Suppressor macrophage treated with lipopolysaccharide for 1 hour (primary cell): ENCODE measurements at regions not wholly inside any gene's neighbourhood (a gene's known extent, or its start where the extent isn't known, plus 50 kb on each side); places are given as distances from the start of the nearest gene placed in this dataset.

Source experiments
- DNase-seq, 3 donors: peaks; one replicate each; pipeline ENCODE4 v3.0.0-alpha.2; 2020 to 2022

- DNase-seq: no peak
Measured at GRCh38 chr7:136168821-136169220, 191.7 kb upstream of the MTPN start.

- DNase-seq: no peak
Measured at GRCh38 chr7:136167991-136168390, 190.8 kb upstream of the MTPN start.

GRCh38 chr7:136166521-136166920 is 189.4 kb upstream of the MTPN start:
- no peak for DNase-seq

GRCh38 chr7:136163340-136163801 is 186.2 kb upstream of the MTPN start:
- DNase-seq: no peak

GRCh38 chr7:136150311-136150710 is 173.2 kb upstream of the MTPN start:
- no peak for DNase-seq

GRCh38 chr7:136148920-136149319 is 171.8 kb upstream of the MTPN start:
- no peak for DNase-seq

GRCh38 chr7:136146925-136147324 is 169.8 kb upstream of the MTPN start:
- DNase-seq: no peak

DNA sequence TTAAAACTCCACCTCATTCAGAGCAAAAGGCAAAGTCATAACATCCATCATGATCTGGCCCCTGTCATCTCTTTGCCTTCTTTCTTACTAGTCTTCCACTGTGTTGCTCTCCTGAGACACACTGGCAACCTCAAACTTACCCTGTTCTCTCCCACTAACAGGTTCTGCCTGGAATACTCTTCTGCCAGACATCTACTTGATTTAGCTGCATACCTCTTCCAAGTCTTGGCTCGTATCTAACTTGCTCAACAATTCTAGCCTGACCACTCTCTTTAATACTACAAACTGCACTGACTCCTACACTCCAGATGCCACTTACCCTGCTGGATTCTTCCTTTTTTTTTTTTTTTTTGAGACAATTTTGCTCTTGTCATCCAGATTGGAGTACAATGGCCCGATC is 167.0 kb upstream of the MTPN start:
- no peak for DNase-seq

GRCh38 chr7:136143271-136143670 is 166.1 kb upstream of the MTPN start:
- DNase-seq: no peak

DNA sequence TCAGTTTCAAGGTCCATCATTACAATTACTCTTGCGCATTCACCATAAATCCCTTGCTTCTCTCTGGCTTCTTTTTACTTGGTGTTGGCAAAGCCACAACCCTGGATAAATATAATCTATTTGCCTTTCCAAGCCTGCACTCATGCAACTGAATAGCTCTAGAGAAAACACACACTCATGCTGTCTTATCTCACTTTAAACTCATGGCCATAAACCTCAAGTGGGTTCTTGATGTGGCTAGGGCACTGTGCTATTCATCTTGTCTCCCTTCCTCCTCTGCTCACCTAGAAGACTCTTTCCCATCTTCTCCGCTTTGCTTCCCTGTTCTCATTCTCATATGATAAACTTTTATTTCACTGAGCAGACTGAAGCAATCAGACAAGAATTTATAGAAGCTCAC is 165.4 kb upstream of the MTPN start:
- DNase-seq: no peak

- no peak for DNase-seq
Measured at GRCh38 chr7:136140469-136140868, 163.3 kb upstream of the MTPN start.

DNA sequence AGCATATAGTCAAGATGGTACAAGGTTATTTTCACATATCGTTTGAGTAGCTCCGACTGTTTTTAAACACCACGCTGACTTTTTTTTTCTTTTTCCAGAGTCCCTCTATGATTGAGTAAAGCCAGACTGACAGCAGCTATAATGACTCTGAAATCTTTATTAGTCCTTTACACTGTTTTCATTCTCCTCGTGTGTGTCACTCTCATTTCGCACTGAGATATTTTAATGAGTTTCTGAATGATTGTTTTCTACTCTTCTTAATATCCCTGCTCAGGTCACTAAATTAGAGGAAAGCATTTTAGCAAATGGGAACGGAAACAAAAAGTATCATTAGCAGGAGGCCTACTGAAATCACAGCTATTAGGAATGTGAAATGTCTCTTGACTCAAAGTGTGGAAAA is 162.3 kb upstream of the MTPN start:
- DNase-seq: no peak

- no peak for DNase-seq
Measured at GRCh38 chr7:136138991-136139390, 161.8 kb upstream of the MTPN start.

DNA sequence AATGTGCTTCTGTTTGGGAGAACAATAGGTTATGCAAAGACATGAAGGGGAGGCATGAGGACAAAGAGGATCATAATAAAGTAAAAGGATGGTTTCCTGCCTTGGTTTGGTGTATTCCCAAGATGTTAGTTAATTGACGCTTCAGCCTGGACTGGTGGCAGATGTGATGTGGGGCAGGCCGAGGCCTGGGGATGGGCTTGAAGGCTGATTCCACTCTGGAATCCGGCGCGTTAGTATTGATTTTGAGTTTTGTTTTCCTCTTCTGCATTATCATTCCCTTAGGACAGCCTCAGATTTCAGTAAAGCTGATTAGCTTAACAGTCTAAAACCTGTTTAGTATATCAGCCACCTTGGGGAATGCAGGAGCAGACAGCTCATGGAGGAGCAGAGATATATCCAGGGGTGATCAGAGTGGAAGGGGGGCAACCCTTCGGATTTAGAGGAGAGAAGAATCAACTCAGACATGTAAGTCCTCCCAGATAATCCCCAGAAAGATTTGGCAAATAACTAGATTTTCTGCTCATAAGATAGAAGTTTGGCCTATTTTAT is 159.8 kb upstream of the MTPN start:
- DNase-seq: no peak

DNA sequence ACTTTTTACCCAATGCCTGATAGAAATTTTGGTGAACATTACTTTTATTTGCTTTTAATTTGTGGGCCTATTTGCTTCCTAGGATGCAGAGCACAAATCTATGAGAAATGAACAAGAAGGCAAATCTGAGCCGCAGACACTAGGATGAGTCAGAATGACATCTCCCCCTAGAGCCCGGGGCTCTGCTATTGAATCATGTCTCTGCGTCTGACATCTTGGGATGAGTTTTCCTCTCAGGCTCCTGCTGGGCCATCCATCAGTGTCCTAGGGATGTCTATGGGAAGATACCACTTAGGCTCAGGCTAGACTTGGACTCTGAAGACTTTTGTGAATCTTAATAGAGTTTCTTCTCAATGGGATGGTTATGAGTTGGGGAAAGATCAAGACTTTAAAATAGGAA is 157.3 kb upstream of the MTPN start:
- DNase-seq: no peak

DNA sequence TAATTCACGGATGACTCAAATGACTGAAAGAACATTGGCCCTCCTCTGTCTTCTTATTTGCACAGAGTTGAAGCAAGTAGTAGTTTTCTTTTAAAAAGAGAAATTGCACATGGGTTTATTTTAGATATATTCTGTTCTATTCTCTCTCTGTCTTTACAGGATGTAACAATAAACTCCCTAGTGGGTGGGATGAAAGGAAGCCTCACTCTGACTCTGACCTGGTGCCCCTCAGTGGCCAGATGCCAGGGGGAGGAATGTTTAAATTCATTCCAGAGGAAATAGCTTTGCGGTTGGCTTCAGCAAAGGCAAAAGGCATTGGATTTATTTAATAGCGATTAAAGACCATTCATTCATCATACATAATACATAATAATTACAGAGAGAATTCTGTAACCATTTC is 156.4 kb upstream of the MTPN start:
- no peak for DNase-seq

GRCh38 chr7:136131304-136131630 is 154.1 kb upstream of the MTPN start:
- no peak for DNase-seq

- no peak for DNase-seq
Measured at GRCh38 chr7:136130511-136131303, 153.5 kb upstream of the MTPN start.

GRCh38 chr7:136128050-136128449 is 150.9 kb upstream of the MTPN start:
- DNase-seq: no peak

- no peak for DNase-seq
Measured at GRCh38 chr7:136123352-136123751, 146.2 kb upstream of the MTPN start.

GRCh38 chr7:136122026-136122425 is 144.9 kb upstream of the MTPN start:
- DNase-seq: no peak

DNA sequence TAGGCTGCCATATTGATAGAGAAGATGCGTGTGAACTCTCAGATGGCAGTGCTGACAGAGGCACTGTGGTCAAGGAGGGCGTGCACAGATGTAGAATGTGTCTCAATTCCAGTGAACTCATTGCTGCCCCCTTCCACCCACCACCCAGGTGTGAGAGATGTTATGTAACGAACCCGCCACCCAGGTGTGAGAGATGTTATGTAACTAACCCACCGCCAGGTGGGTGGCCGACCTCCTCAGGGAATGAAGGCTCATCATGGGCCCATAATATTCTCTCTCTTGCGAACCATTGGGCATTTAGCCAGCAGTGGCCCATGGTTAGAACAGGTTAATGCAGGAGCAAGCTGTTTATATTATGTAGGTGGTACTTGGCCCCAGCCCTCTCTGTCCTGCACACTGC is 140.4 kb upstream of the MTPN start:
- DNase-seq: no peak

DNA sequence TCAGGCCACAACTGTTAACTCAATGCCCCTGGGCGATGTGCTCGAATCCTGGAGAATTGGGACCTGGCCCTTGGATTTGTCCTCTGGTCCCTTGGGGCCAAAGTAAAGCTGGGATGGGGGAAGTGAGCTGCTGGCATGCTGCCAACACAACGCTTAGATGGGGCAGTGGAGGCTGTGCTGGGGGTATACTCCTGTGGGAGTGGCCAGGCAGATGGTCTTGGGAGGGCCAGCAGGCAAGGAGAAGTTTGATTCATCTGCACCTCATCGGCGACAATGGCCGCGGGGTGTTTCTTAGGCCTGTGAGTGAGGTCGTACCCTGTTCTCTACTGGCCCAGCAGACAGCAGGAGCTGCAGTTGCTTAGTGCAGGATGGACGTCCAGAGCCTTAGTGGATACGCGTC is 139.0 kb upstream of the MTPN start:
- no peak for DNase-seq

GRCh38 chr7:136114966-136115762 is 138.0 kb upstream of the MTPN start:
- DNase-seq: peak; percentile 45 to 50 (median 48)
